AG04450 (cell line): ENCODE measurements at regions not wholly inside any gene's neighbourhood (a gene's known extent, or its start where the extent isn't known, plus 50 kb on each side); places are given as distances from the start of the nearest gene placed in this dataset.
"Not testable (repeated sequence)": the region's sequence is repeated elsewhere in the genome, so short reads cannot be mapped to it uniquely, and the experiment has no call there.

Experiments
- CTCF ChIA-PET: fragments of 300-600, 350-600 bp; formaldehyde crosslinking; extraction: SDS; loops from one replicate; lab custom pipeline; 2022; ENCODE audit warnings: antibody characterized with exemption, inconsistent platforms; lab: Charles Lee
- POLR2A ChIA-PET: fragments of 350-600 bp; formaldehyde crosslinking; extraction: SDS; loops from one replicate; lab custom pipeline; 2021; ENCODE audit warnings: antibody characterized with exemption, inconsistent platforms; lab: Yijun Ruan, JAX
- DNase-seq: peaks from one replicate; pipeline ENCODE4 v3.0.0-alpha.2; 2011; ENCODE audit warnings: low read depth, low spot score
- H3K27ac ChIP-seq: one replicate; pipeline ENCODE4 v1.5.1; 2012; ENCODE audit warnings: low read depth, low read length, control low read depth
- H3K27me3 ChIP-seq: one replicate; pipeline ENCODE4 v1.6.0; 2012; ENCODE audit warnings: low read length; ENCODE audit not compliant: control insufficient read depth, insufficient read depth
- H3K4me3 ChIP-seq: 2 replicates; pipeline ENCODE4 v1.5.1; 2011; ENCODE audit warnings: mild to moderate bottlenecking, low read depth, low read length, control low read depth
- H3K9me3 ChIP-seq: 2 replicates; pipeline ENCODE4 v1.5.1; 2012; ENCODE audit warnings: low read length; ENCODE audit not compliant: control insufficient read depth, insufficient read depth
- CTCF ChIP-seq: IDR thresholded peaks from 2 replicates; pipeline ENCODE4 v1.5.1; 2011; ENCODE audit warnings: low read depth, low read length, control low read depth, inconsistent platforms

DNA sequence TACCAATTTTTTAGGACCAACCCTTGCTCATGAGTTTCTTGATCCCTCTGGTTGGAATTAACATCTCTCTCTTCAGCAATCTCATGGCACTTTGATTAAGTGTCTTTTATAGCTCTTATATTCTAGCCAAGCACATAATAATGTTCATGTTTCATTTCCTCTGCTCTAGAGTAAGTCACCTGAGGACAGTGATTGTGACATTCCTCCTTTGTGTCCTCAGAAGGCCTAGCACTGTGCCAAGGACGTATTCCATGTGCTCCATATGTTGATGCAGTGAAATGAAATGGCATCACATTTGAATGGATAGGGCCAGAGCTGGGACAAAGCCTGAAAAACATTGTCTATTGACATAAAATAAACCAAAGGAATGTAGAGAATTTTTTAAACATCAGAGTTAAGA lies 322.8 kb upstream of the PRICKLE1 start:
- no peak for DNase-seq
- Histone ChIP-seq H3K27ac (no peak overlapping the region), H3K4me3 (no peak overlapping the region), H3K9me3 (no peaks in the 10 kb centered on the region; the same call in 1 of the 2 replicates), H3K27me3 (no peaks in the 10 kb centered on the region)
- no peak for TF ChIP-seq CTCF
- ChIA-PET CTCF (interaction anchor here (1.0 kb wide), 1 partner anchor 364 kb away, joined by 3 read pairs; no protein-coding TSS in a partner anchor), POLR2A (no interaction called here)

DNA sequence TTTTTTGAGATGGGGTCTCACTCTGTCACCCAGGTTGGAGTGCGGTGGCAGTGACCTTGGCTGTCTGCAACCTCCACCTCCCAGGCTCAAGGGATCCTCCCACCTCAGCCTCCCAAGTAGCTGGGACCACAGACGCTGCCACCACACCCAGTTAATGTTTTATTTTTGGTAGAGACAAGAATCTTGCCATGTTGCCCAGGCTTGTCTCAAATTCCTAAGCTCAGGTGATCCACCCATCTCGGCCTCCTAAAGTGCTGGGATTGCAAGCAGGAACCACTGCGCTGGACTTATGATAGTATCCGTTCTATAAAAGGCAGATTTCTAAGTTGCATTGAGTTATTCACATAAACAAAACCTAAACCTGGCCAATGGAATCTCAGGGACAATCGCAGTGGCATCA lies 321.1 kb upstream of the PRICKLE1 start:
- CTCF ChIA-PET: interaction anchor here (1.6 kb wide), 1 partner anchor 9 kb away, joined by 3 read pairs; no protein-coding TSS in a partner anchor
- no peak for TF ChIP-seq CTCF
- no peaks in the 10 kb centered on the region for H3K27me3 ChIP-seq
- H3K4me3 ChIP-seq: no peak overlapping the region
- no peak overlapping the region for H3K27ac ChIP-seq
- DNase-seq: no peak
- H3K9me3 ChIP-seq: no peaks in the 10 kb centered on the region; the same call in 1 of the 2 replicates
- POLR2A ChIA-PET: no interaction called here

DNA sequence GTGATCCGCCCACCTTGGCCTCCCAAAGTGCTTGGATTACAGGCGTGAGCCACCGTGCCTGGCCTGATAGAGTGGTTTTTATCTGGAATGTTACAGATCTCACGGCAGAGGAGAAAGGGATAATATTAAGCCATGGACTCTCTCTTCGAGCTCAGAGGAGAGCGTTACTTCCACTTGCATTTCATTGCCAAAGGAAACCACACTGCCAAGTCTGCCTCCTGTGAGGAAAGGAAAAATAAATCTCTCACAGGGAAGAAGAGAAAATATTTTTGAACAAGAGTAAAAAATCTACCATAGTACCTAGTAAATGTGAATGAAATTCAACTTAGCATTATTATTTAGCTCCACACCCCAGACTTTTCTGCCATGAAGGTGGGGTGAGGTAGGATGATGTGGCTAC lies 319.2 kb upstream of the PRICKLE1 start:
- no peak for TF ChIP-seq CTCF
- Histone ChIP-seq H3K27ac (no peak overlapping the region), H3K9me3 (no peaks in the 10 kb centered on the region; the same call in 1 of the 2 replicates), H3K27me3 (no peaks in the 10 kb centered on the region), H3K4me3 (no peak overlapping the region)
- ChIA-PET POLR2A (no interaction called here), CTCF (no interaction called here)
- no peak for DNase-seq

DNA sequence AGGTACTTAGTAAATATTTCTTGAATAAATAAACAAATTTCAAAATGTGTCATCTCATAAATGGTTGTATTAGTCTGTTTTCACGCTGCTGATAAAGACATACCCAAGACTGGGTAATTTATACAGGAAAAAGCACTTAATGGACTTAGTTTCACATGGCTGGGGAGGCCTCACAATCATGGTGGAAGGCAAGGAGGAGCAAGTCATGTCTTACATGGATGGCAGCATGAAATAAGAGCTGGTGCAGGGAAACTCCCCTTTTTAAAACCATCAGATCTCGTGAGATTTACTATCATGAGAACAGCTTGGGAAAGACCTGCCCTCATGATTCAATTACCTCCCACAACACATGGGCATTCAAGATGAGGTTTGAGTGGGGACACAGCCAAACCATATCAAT lies 317.3 kb upstream of the PRICKLE1 start:
- H3K27me3 ChIP-seq, CTCF ChIA-PET, H3K9me3 ChIP-seq, H3K4me3 ChIP-seq, POLR2A ChIA-PET, DNase-seq, H3K27ac ChIP-seq: not testable (repeated sequence)

DNA sequence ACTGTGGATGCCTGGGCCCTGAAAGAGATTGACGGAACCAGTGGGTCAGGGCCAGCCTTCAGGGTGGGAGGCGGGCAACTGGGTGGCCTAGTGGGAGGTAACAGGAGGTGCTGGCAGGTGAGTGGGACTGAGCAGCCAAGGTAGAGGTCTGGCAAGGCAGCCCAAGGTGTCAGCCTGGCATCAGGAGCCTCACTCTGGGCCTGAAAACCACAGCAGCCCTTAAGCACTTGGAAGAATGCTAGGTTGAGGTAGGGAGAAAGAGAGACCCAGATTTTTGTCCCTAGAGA lies 315.8 kb upstream of the PRICKLE1 start:
- no peak for TF ChIP-seq CTCF
- Histone ChIP-seq H3K4me3 (no peak overlapping the region), H3K9me3 (no peaks in the 10 kb centered on the region; the same call in 1 of the 2 replicates), H3K27ac (no peak overlapping the region), H3K27me3 (no peaks in the 10 kb centered on the region)
- DNase-seq: no peak
- ChIA-PET CTCF (no interaction called here), POLR2A (no interaction called here)
